Activated B cell treated with CpG ODN at 0.5 μM for 24 hours (primary cell): ENCODE measurements at regions not wholly inside any gene's neighbourhood (a gene's known extent, or its start where the extent isn't known, plus 50 kb on each side); places are given as distances from the start of the nearest gene placed in this dataset.

Experiments used
- ATAC-seq: fragments of 200-7000 bp; cut with Tn5 transposase; one replicate; pipeline ENCODE4 v1.10.0; 2021; ENCODE audit warnings: low read depth, mild to moderate bottlenecking, moderate library complexity
- CTCF ChIA-PET: fragments of 350-600 bp; sonication (Branson Sonifier 250); formaldehyde crosslinking; loops from one replicate; lab custom pipeline; 2021; ENCODE audit warnings: antibody characterized with exemption; lab: Charles Lee
- POLR2A ChIA-PET: fragments of 350-600 bp; sonication (Branson Sonifier 250); formaldehyde crosslinking; loops from one replicate; lab custom pipeline; 2021; ENCODE audit warnings: antibody characterized with exemption; lab: Charles Lee
- DNase-seq: peaks from one replicate; pipeline ENCODE4 v3.0.0; 2022
- H3K27ac Mint-ChIP-seq: one replicate; pipeline ENCODE4 v1.8.0; 2020; ENCODE audit warnings: mixed read lengths
- H3K27me3 Mint-ChIP-seq: one replicate; pipeline ENCODE4 v1.8.0; 2021; ENCODE audit warnings: mixed read lengths
- H3K36me3 Mint-ChIP-seq: one replicate; pipeline ENCODE4 v1.8.0; 2021; ENCODE audit warnings: low read depth, mixed read lengths
- H3K4me1 Mint-ChIP-seq: one replicate; pipeline ENCODE4 v1.8.0; 2021; ENCODE audit warnings: mixed read lengths
- H3K4me3 Mint-ChIP-seq: one replicate; pipeline ENCODE4 v1.8.0; 2020; ENCODE audit warnings: mild to moderate bottlenecking, mixed read lengths
- H3K9me3 Mint-ChIP-seq: one replicate; pipeline ENCODE4 v1.8.0; 2020; ENCODE audit warnings: mixed read lengths
- intact Hi-C: fragments of 100-400 bp; cut with micrococcal nuclease; formaldehyde crosslinking; loops from one replicate; pipeline ENCODE4 v1.15.1; 2024
- TF ChIP-seq, protein P1 (sequence below): fragments of 200-600 bp; IDR thresholded peaks from one replicate; pipeline ENCODE4 v1.8.0; 2022; ENCODE audit warnings: antibody characterized with exemption, mild to moderate bottlenecking

DNA sequence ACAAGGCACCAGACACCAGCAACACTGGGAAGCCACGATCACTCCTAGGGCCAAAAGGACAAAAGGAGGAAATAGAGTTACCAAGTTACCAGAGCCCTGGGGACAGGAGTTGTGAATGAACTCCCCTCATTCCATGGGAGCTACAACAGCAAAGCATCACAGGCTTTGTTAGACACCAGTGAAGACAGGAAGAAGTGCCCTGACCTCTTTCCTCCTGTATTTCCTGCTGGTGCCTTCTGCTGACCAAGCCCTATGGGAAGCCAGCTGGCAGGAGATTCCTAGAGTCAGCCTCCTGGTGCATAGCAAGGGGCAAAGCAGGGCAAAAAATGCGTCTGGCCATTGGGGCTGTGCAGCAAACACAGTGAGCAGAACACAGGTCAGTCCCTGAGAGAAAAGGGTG is 374.7 kb downstream of the ZSWIM6 start:
- CTCF ChIA-PET, result no interaction called here
- Mint-ChIP-seq H3K4me3 (no peak overlapping the region), H3K36me3 (no peaks in the 10 kb centered on the region), H3K9me3 (no peaks in the 10 kb centered on the region), H3K27me3 (no peaks in the 10 kb centered on the region), H3K4me1 (peaks cover 5% of the 10 kb centered on the region), H3K27ac (no peak overlapping the region)
- intact Hi-C loops, result no loop called here
- ATAC-seq (no peak), DNase-seq (no peak)
- TF ChIP-seq, protein P1, sequence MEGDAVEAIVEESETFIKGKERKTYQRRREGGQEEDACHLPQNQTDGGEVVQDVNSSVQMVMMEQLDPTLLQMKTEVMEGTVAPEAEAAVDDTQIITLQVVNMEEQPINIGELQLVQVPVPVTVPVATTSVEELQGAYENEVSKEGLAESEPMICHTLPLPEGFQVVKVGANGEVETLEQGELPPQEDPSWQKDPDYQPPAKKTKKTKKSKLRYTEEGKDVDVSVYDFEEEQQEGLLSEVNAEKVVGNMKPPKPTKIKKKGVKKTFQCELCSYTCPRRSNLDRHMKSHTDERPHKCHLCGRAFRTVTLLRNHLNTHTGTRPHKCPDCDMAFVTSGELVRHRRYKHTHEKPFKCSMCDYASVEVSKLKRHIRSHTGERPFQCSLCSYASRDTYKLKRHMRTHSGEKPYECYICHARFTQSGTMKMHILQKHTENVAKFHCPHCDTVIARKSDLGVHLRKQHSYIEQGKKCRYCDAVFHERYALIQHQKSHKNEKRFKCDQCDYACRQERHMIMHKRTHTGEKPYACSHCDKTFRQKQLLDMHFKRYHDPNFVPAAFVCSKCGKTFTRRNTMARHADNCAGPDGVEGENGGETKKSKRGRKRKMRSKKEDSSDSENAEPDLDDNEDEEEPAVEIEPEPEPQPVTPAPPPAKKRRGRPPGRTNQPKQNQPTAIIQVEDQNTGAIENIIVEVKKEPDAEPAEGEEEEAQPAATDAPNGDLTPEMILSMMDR, result no peak
- POLR2A ChIA-PET, result no interaction called here

DNA sequence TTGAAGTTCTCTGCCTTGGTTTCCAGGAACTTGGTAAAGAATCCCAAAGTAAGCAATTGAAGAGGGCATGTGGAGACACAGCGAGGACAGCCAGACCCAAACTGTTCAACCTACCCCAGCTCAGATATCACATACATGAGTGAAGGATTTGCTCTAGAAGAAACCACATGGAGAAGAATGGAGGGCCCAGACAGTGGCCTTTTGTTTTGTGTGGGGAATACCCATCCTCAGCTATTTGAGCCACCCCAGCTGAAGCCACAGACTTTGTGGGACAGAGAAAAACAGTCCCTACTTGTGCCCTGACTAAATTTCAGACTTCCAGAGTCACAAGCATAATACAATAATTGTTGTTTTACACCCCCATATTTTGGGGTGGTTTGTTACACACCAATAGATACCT is 387.1 kb downstream of the ZSWIM6 start:
- H3K27ac Mint-ChIP-seq, result no peak overlapping the region
- ChIA-PET CTCF (no interaction called here), POLR2A (no interaction called here)
- H3K27me3 Mint-ChIP-seq, result peaks cover 6% of the 10 kb centered on the region
- H3K36me3 Mint-ChIP-seq, result no peaks in the 10 kb centered on the region
- intact Hi-C loops, result no loop called here
- H3K9me3 Mint-ChIP-seq, result peaks cover 7% of the 10 kb centered on the region
- H3K4me1 Mint-ChIP-seq, result no peaks in the 10 kb centered on the region
- DNase-seq, result no peak
- no peak overlapping the region for H3K4me3 Mint-ChIP-seq
- ATAC-seq, result no peak
- TF ChIP-seq, protein P1, result no peak

DNA sequence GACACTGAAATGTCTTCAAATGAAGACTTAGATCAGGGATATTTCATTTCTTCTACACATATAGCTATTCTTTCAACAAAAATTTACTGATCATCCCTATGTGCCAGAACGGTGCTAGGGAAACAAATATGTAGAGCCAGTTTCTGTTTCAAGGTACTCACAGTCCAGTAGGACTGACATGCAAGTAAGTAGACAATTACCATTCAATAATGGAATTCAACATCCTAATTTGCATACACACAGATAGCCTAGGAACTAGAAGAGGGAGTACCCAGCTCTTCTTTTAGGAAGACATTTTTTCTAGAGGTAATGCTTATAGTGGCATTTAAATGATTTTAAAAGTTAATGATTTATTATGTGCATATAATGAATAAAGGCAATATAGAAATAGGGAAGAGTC is 388.8 kb downstream of the ZSWIM6 start:
- Mint-ChIP-seq H3K9me3 (peaks cover 7% of the 10 kb centered on the region), H3K4me3 (no peak overlapping the region), H3K4me1 (no peaks in the 10 kb centered on the region), H3K27me3 (peaks cover 6% of the 10 kb centered on the region), H3K27ac (no peak overlapping the region), H3K36me3 (no peaks in the 10 kb centered on the region)
- TF ChIP-seq, protein P1, result no peak
- intact Hi-C loops, result no loop called here
- no peak for ATAC-seq
- ChIA-PET CTCF (no interaction called here), POLR2A (no interaction called here)
- no peak for DNase-seq

DNA sequence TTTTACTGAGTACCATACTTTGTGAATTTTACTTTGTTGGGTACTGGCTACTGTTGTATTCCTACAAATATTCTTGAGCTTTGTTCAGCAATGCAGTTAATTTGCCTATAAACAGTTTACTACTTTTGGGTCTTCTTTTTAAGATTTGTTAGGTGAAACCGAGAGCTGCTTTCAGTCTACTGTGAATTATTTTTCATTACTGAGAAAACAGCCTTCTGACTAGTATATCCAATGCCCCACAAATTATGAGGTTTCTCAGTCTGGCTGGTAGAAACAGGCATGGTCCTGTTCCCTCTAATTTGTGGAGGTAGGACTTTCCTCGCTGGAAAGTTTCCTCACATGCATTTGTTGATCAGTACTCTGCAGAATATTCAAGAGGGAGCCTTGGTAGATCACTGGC is 392.0 kb downstream of the ZSWIM6 start:
- Mint-ChIP-seq H3K27me3 (peaks cover 6% of the 10 kb centered on the region), H3K4me1 (no peaks in the 10 kb centered on the region), H3K9me3 (peaks cover 7% of the 10 kb centered on the region), H3K4me3 (no peak overlapping the region), H3K36me3 (no peaks in the 10 kb centered on the region), H3K27ac (no peak overlapping the region)
- POLR2A ChIA-PET, result no interaction called here
- no peak for ATAC-seq
- TF ChIP-seq, protein P1, result no peak
- intact Hi-C loops, result no loop called here
- CTCF ChIA-PET, result no interaction called here
- DNase-seq, result no peak

DNA sequence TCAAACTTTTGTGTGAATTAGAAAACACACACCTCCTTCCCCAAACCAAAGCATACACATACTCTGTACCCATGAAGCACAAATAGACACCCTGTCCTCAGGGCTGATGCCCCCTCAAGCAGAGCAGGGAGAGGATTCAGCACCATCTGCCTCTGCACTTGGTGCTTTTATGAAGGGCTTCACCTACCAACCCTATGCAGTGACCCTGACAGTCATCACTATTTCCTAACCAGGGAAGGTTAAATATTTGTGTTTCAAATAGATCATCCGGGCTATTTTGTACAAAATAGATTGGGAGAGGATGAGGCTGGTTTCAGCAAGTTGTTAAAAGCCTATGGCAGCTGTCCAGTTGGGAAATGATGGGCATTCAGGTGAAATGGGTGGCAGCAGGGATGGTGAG is 396.2 kb downstream of the ZSWIM6 start:
- intact Hi-C loops, result no loop called here
- POLR2A ChIA-PET, result no interaction called here
- no peak for ATAC-seq
- TF ChIP-seq, protein P1, result no peak
- peaks cover 13% of the 10 kb centered on the region for H3K27me3 Mint-ChIP-seq
- no peak for DNase-seq
- no peak overlapping the region for H3K4me3 Mint-ChIP-seq
- no peaks in the 10 kb centered on the region for H3K4me1 Mint-ChIP-seq
- H3K27ac Mint-ChIP-seq, result no peak overlapping the region
- CTCF ChIA-PET, result no interaction called here
- no peaks in the 10 kb centered on the region for H3K9me3 Mint-ChIP-seq
- H3K36me3 Mint-ChIP-seq, result no peaks in the 10 kb centered on the region
